ENCODE measurements at regions not wholly inside any gene's neighbourhood (a gene's known extent, or its start where the extent isn't known, plus 50 kb on each side); places are given as distances from the start of the nearest gene placed in this dataset.

GRCh38 chr13:81770868-81771505, 1430.1 kb upstream of the SPRY2 start:
- DNase-seq (no peak), ATAC-seq (no peak)
- intact Hi-C loops (cut with DNase I), result no loop called here

GRCh38 chr13:81762449-81762848, 1421.5 kb upstream of the SPRY2 start:
- no peak for DNase-seq
- intact Hi-C loops (cut with DNase I), result no loop called here
- ATAC-seq, result no peak

- ATAC-seq (no peak), DNase-seq (no peak)
- intact Hi-C loops (cut with DNase I), result no loop called here
These were observed 1419.4 kb upstream of the SPRY2 start for GRCh38 chr13:81760316-81760715.

GRCh38 chr13:81757348-81757970, 1416.5 kb upstream of the SPRY2 start:
- ATAC-seq (no peak), DNase-seq (no peak)
- intact Hi-C loops (cut with DNase I), result no loop called here

GRCh38 chr13:81745391-81745790, 1404.5 kb upstream of the SPRY2 start:
- intact Hi-C loops (cut with DNase I), result no loop called here
- DNase-seq (no peak), ATAC-seq (no peak)

- intact Hi-C loops (cut with DNase I), result no loop called here
- no peak for DNase-seq
These were observed 1397.4 kb upstream of the SPRY2 start for GRCh38 chr13:81738364-81738763.

GRCh38 chr13:81726037-81726726, 1385.3 kb upstream of the SPRY2 start:
- ATAC-seq, result no peak
- no peak for DNase-seq
- intact Hi-C loops (cut with DNase I), result no loop called here

More at GRCh38 chr13:81738364-81738763, 1397.4 kb upstream of the SPRY2 start:
- ATAC-seq, result no peak

- intact Hi-C loops (cut with DNase I), result no loop called here
- ATAC-seq (no peak), DNase-seq (no peak)
These were observed 1381.5 kb upstream of the SPRY2 start for GRCh38 chr13:81722456-81722855.

GRCh38 chr13:81721400-81721799, 1380.5 kb upstream of the SPRY2 start:
- ATAC-seq, result no peak
- DNase-seq, result no peak
- intact Hi-C loops (cut with DNase I), result no loop called here

GRCh38 chr13:81714513-81714912, 1373.6 kb upstream of the SPRY2 start:
- no peak for ATAC-seq

GRCh38 chr13:81713201-81713600, 1372.3 kb upstream of the SPRY2 start:
- intact Hi-C loops (cut with DNase I), result no loop called here
- ATAC-seq (no peak), DNase-seq (no peak)

More at GRCh38 chr13:81714513-81714912, 1373.6 kb upstream of the SPRY2 start:
- no peak for DNase-seq
- intact Hi-C loops (cut with DNase I), result no loop called here

GRCh38 chr13:81697826-81698225, 1356.9 kb upstream of the SPRY2 start:
- intact Hi-C loops (cut with DNase I), result no loop called here
- DNase-seq (no peak), ATAC-seq (no peak)

- ATAC-seq (no peak), DNase-seq (no peak)
- intact Hi-C loops (cut with DNase I), result no loop called here
These were observed 1346.0 kb upstream of the SPRY2 start for GRCh38 chr13:81686877-81687276.

GRCh38 chr13:81683521-81683920, 1342.6 kb upstream of the SPRY2 start:
- DNase-seq (no peak), ATAC-seq (no peak)
- intact Hi-C loops (cut with DNase I), result no loop called here

- intact Hi-C loops (cut with DNase I), result no loop called here
- ATAC-seq (no peak), DNase-seq (no peak)
These were observed 1341.2 kb upstream of the SPRY2 start for GRCh38 chr13:81682081-81682630.

- no peak for DNase-seq
- intact Hi-C loops (cut with DNase I), result no loop called here
- ATAC-seq, result no peak
These were observed 1336.9 kb upstream of the SPRY2 start for GRCh38 chr13:81677857-81678256.

- intact Hi-C loops (cut with DNase I), result no loop called here
- ATAC-seq (no peak), DNase-seq (no peak)
These were observed 1335.1 kb upstream of the SPRY2 start for GRCh38 chr13:81676008-81676407.

GRCh38 chr13:81671064-81671463, 1330.1 kb upstream of the SPRY2 start:
- intact Hi-C loops (cut with DNase I), result no loop called here
- ATAC-seq, result no peak
- DNase-seq, result no peak

GRCh38 chr13:81670048-81670447, 1329.1 kb upstream of the SPRY2 start:
- intact Hi-C loops (cut with DNase I), result no loop called here
- no peak for DNase-seq
- ATAC-seq, result no peak

GRCh38 chr13:81664872-81665271, 1323.9 kb upstream of the SPRY2 start:
- ATAC-seq, result no peak
- intact Hi-C loops (cut with DNase I), result no loop called here
- no peak for DNase-seq
